Nephron progenitor cell (in vitro differentiated cells): ENCODE measurements at regions not wholly inside any gene's neighbourhood (a gene's known extent, or its start where the extent isn't known, plus 50 kb on each side); places are given as distances from the start of the nearest gene placed in this dataset.

Experiments used
- DNase-seq: peaks from one replicate; pipeline ENCODE4 v3.0.0; 2021
- H3K27ac Mint-ChIP-seq: 2 replicates; pipeline ENCODE4 v1.8.0; 2021; ENCODE audit warnings: mild to moderate bottlenecking, moderate library complexity, mixed read lengths
- H3K27me3 Mint-ChIP-seq: 2 replicates; pipeline ENCODE4 v1.8.0; 2021; ENCODE audit warnings: mild to moderate bottlenecking, low read depth, mixed read lengths; ENCODE audit not compliant: poor library complexity
- H3K36me3 Mint-ChIP-seq: 2 replicates; pipeline ENCODE4 v1.8.0; 2021; ENCODE audit warnings: low read depth, mixed read lengths
- H3K4me1 Mint-ChIP-seq: 2 replicates; pipeline ENCODE4 v1.8.0; 2021; ENCODE audit warnings: mixed read lengths
- H3K4me3 Mint-ChIP-seq: 2 replicates; pipeline ENCODE4 v1.8.0; 2021; ENCODE audit warnings: mild to moderate bottlenecking, moderate library complexity, mixed read lengths
- H3K9me3 Mint-ChIP-seq: 2 replicates; pipeline ENCODE4 v1.8.0; 2021; ENCODE audit warnings: mild to moderate bottlenecking, moderate library complexity, mixed read lengths
- CTCF ChIP-seq: fragments of 200-600 bp; sonication (generic); IDR thresholded peaks from 2 replicates; pipeline ENCODE4 v1.5.0; 2021; ENCODE audit warnings: antibody characterized with exemption

- Mint-ChIP-seq H3K27me3 (peaks cover 4% of the 10 kb centered on the region), H3K4me3 (no peak overlapping the region), H3K36me3 (no peaks in the 10 kb centered on the region), H3K27ac (no peak overlapping the region), H3K4me1 (peaks cover 84% of the 10 kb centered on the region), H3K9me3 (no peaks in the 10 kb centered on the region)
- TF ChIP-seq CTCF = no peak
- no peak for DNase-seq
These were observed 284.8 kb downstream of the ETS1 start for GRCh38 chr11:128302425-128303186.

GRCh38 chr11:128301756-128302155 lies 285.6 kb downstream of the ETS1 start:
- no peak for DNase-seq
- peaks cover 2% of the 10 kb centered on the region for H3K27me3 Mint-ChIP-seq
- TF ChIP-seq CTCF = no peak
- H3K9me3 Mint-ChIP-seq = peaks cover 3% of the 10 kb centered on the region
- no peak overlapping the region for H3K27ac Mint-ChIP-seq
- peaks cover 93% of the 10 kb centered on the region for H3K4me1 Mint-ChIP-seq
- no peaks in the 10 kb centered on the region for H3K36me3 Mint-ChIP-seq
- no peak overlapping the region for H3K4me3 Mint-ChIP-seq

- Mint-ChIP-seq H3K4me3 (no peak overlapping the region), H3K27ac (no peak overlapping the region), H3K9me3 (peaks cover 5% of the 10 kb centered on the region), H3K4me1 (peaks cover 97% of the 10 kb centered on the region), H3K27me3 (peaks cover under 1% of the 10 kb centered on the region), H3K36me3 (no peaks in the 10 kb centered on the region)
- no peak for TF ChIP-seq CTCF
- DNase-seq = no peak
These were observed 286.6 kb downstream of the ETS1 start for GRCh38 chr11:128300785-128301184.

GRCh38 chr11:128299132-128299726 lies 288.1 kb downstream of the ETS1 start:
- Mint-ChIP-seq H3K9me3 (peaks cover 15% of the 10 kb centered on the region), H3K4me3 (no peak overlapping the region), H3K4me1 (peaks cover 97% of the 10 kb centered on the region), H3K36me3 (peaks cover 6% of the 10 kb centered on the region), H3K27ac (peak overlapping the region; percentile 99), H3K27me3 (no peaks in the 10 kb centered on the region)
- peak; percentile 13 for DNase-seq
- TF ChIP-seq CTCF = no peak

GRCh38 chr11:128298271-128298670 lies 289.1 kb downstream of the ETS1 start:
- peak overlapping the region; percentile 99 for H3K27ac Mint-ChIP-seq
- H3K4me1 Mint-ChIP-seq = peaks cover 97% of the 10 kb centered on the region
- no peak for TF ChIP-seq CTCF
- H3K9me3 Mint-ChIP-seq = peaks cover 15% of the 10 kb centered on the region
- DNase-seq = no peak
- H3K4me3 Mint-ChIP-seq = peak overlapping the region; percentile 56
- H3K27me3 Mint-ChIP-seq = no peaks in the 10 kb centered on the region
- peaks cover 6% of the 10 kb centered on the region for H3K36me3 Mint-ChIP-seq

- no peak for DNase-seq
- Mint-ChIP-seq H3K27ac (peak overlapping the region; percentile 99), H3K4me3 (no peak overlapping the region), H3K4me1 (peaks cover 97% of the 10 kb centered on the region), H3K27me3 (no peaks in the 10 kb centered on the region), H3K36me3 (peaks cover 6% of the 10 kb centered on the region), H3K9me3 (peaks cover 15% of the 10 kb centered on the region)
- TF ChIP-seq CTCF = no peak
These were observed 289.6 kb downstream of the ETS1 start for GRCh38 chr11:128297805-128298204.
